Fibroblast of lung (primary cell): ENCODE measurements at regions not wholly inside any gene's neighbourhood (a gene's known extent, or its start where the extent isn't known, plus 50 kb on each side); places are given as distances from the start of the nearest gene placed in this dataset.

Experiments used
- CTCF ChIP-seq, 2 donors: IDR thresholded peaks in 1 of 2; conservative IDR thresholded peaks in 1 of 2; 1 replicate in 1 of 2; 2 replicates in 1 of 2; pipeline ENCODE4 v1.5.1; 2011 to 2012; ENCODE audit warnings: low read length in 2 of 2, control low read depth in 1 of 2, inconsistent platforms in 1 of 2, low read depth in 1 of 2, mild to moderate bottlenecking in 1 of 2
- EZH2 ChIP-seq: IDR thresholded peaks from 2 replicates; pipeline ENCODE4 v1.5.1; 2012; ENCODE audit warnings: low read length, control low read depth, mild to moderate bottlenecking; ENCODE audit errors: missing control alignments

- TF ChIP-seq CTCF (conservative IDR thresholded peaks at IDR 0.05 in 1 of 2, IDR thresholded peaks at IDR 0.05 in 1 of 2; ENCODE audit: low read depth in 1 of 2, low read length in 2 of 2) (no peak), EZH2 (no peak)
These were observed 1597.6 kb upstream of the MIR17HG start for GRCh38 chr13:89749888-89750287.
